Brain microvascular endothelial cell (primary cell): ENCODE measurements at regions not wholly inside any gene's neighbourhood (a gene's known extent, or its start where the extent isn't known, plus 50 kb on each side); places are given as distances from the start of the nearest gene placed in this dataset.
A peak's percentile ranks its signal among the peaks of the same experiment; 100 is the strongest.

Experiments used
- DNase-seq: peaks from one replicate; pipeline ENCODE4 v3.0.0-alpha.2; 2020
- H3K27ac ChIP-seq: fragments of 250-450 bp; sonication (Bioruptor Pico); 2 replicates; pipeline ENCODE4 v1.5.1; 2020; ENCODE audit warnings: mild to moderate bottlenecking, moderate library complexity
- H3K27me3 ChIP-seq: fragments of 250-450 bp; sonication (Bioruptor Pico); replicated peaks from 2 replicates; pipeline ENCODE4 v1.5.1; 2020; ENCODE audit warnings: mild to moderate bottlenecking
- H3K36me3 ChIP-seq: fragments of 250-450 bp; sonication (Bioruptor Pico); replicated peaks from 2 replicates; pipeline ENCODE4 v1.5.1; 2020; ENCODE audit warnings: mild to moderate bottlenecking
- H3K4me3 ChIP-seq: 2 replicates; pipeline ENCODE4 v1.5.1; 2011; ENCODE audit warnings: low read depth, mild to moderate bottlenecking, control low read depth, low read length, moderate library complexity
- in situ Hi-C: cut with HindIII; loops from 2 replicates; pipeline ENCODE4 v1.10.0; 2017; ENCODE audit warnings: low sequenced_read_pairs, low pct_ligation_motif_present
- TF ChIP-seq, protein P1 (sequence below): IDR thresholded peaks from 2 replicates; pipeline ENCODE4 v1.5.1; 2011; ENCODE audit warnings: low read depth, mild to moderate bottlenecking, moderate library complexity, low read length, control low read depth, inconsistent platforms; ENCODE audit errors: missing control alignments

DNA sequence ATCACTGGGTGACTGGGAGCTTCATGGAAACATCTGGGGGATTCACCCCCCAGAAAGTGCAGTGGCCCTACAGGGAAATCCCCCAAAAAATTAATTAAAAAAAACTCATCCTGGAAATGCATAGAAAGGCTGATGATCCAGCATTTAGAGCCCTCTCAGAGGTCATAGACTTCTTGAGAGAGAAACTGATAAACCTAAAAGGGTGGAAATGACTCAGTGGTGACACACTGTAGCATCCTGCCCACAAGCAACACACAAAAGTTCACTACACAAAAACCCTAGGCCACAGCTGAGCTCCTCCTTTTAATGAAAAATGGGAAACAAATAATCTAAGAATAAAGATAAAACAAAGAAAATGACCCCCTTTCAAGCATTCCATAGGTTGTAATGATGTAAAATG, 911.5 kb downstream of the GLUD2 start:
- TF ChIP-seq, protein P1, sequence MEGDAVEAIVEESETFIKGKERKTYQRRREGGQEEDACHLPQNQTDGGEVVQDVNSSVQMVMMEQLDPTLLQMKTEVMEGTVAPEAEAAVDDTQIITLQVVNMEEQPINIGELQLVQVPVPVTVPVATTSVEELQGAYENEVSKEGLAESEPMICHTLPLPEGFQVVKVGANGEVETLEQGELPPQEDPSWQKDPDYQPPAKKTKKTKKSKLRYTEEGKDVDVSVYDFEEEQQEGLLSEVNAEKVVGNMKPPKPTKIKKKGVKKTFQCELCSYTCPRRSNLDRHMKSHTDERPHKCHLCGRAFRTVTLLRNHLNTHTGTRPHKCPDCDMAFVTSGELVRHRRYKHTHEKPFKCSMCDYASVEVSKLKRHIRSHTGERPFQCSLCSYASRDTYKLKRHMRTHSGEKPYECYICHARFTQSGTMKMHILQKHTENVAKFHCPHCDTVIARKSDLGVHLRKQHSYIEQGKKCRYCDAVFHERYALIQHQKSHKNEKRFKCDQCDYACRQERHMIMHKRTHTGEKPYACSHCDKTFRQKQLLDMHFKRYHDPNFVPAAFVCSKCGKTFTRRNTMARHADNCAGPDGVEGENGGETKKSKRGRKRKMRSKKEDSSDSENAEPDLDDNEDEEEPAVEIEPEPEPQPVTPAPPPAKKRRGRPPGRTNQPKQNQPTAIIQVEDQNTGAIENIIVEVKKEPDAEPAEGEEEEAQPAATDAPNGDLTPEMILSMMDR: no peak
- Histone ChIP-seq H3K27me3 (no peaks in the 10 kb centered on the region), H3K4me3 (no peak overlapping the region), H3K27ac (no peak overlapping the region), H3K36me3 (no peaks in the 10 kb centered on the region)
- in situ Hi-C loops: no loop called here
- DNase-seq: peak; percentile 19

DNA sequence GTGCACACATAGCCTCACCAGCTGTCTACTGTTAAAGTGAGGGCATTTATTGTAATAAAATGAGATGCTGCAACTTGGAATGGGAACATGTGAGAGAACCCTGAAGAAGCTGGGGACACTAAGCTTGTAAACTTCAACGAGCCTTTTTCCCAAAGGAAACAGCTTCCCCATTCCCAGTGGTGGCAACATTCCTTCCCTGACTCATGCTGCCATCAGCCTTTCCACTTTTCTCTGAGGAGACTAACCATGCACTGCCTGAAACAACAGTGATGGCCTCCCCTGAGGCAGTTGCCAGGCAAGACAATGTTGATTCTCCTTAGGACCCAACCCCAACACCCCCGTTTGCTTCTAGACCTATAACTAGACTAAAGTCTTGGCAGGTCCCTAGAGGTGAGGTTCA, 928.3 kb downstream of the GLUD2 start:
- no peak overlapping the region for H3K27ac ChIP-seq
- no peaks in the 10 kb centered on the region for H3K36me3 ChIP-seq
- H3K27me3 ChIP-seq: no peaks in the 10 kb centered on the region
- in situ Hi-C loops: no loop called here
- no peak for DNase-seq
- no peak overlapping the region for H3K4me3 ChIP-seq
- TF ChIP-seq, protein P1: no peak

DNA sequence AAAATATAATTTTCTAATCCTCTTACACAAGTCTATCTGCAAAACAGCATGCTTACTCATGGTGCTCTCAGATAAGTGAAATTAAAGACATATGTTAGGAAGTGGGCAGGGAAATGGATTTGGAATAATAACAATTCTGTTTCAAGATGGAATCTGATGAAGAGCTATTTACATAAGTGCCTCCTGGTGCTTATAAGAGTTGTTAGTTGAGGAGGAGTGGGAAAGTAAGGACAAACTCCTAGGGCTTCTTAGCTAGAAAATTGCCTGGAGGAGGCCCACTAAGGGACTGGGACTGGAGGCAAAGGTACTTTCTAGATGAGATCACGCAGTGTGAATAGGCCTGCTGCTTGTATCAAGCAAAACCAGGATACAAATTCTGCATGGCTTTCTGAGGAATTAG, 939.8 kb downstream of the GLUD2 start:
- no peaks in the 10 kb centered on the region for H3K27me3 ChIP-seq
- H3K4me3 ChIP-seq: no peak overlapping the region
- in situ Hi-C loops: no loop called here
- no peak overlapping the region for H3K27ac ChIP-seq
- no peaks in the 10 kb centered on the region for H3K36me3 ChIP-seq
- no peak for DNase-seq
- TF ChIP-seq, protein P1: no peak

DNA sequence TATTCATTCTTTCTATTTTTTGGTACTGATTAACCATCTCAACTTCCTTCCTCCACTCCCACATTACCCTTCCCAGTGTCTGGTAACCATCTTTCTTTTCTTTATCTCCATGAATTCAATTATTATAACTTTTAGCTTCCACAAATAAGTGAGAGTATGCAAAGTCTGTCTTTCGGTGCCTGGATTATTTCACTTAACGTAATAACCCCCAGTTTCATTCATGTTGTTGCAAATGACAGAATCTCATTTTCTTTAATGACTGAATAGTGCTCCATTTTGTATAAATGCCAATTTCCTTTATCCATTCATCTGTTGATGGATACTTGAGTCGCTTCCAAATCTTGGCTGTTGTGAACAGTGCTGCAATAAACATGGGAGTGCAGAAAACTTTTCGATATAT, 940.4 kb downstream of the GLUD2 start:
- in situ Hi-C loops: no loop called here

DNA sequence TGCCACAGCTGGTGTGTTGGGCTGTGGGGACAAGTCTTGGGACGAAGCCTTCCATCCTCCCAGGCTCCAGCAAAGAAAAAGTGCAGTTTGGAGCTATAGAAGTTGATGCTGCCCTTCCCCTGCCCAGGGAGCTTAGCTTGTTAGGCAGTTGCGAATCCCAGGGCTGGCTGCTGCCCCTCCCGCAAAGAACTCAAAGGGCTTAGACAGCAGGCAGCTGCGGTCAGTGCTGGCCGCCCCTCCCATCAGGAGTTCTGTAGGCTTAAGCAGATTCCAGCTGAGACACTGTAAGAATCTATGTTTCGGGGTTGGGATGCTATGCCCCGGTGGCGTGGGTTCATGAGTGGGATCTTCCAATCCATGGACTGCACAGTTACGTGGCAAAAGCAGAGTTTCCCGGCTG, 956.7 kb downstream of the GLUD2 start:
- no peak overlapping the region for H3K4me3 ChIP-seq
- H3K36me3 ChIP-seq: no peaks in the 10 kb centered on the region
- DNase-seq: no peak
- no peaks in the 10 kb centered on the region for H3K27me3 ChIP-seq
- in situ Hi-C loops: no loop called here
- TF ChIP-seq, protein P1: no peak
- no peak overlapping the region for H3K27ac ChIP-seq

More for the DNA sequence above, 940.4 kb downstream of the GLUD2 start:
- no peak for DNase-seq
- TF ChIP-seq, protein P1: no peak
- Histone ChIP-seq H3K36me3 (no peaks in the 10 kb centered on the region), H3K27me3 (no peaks in the 10 kb centered on the region), H3K27ac (no peak overlapping the region), H3K4me3 (no peak overlapping the region)

DNA sequence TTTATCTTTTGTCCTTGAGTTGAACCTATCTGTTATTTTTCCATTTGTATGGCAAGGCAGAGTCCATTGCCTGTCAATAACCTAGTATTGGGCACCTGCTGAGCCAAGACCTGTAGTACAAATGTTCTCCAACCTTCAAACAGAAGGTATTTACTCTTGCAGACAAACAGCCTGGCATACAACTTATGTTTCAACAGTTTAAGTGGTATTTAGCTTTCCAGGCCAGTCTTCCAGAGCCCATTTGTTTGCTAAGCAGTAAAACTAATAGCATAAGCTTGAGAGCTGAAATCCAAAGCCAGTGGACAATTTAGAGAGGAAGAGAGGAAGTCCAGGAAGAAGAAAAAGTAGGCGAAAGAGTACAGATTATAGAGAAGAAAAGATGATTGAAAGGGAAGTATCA, 979.3 kb downstream of the GLUD2 start:
- Histone ChIP-seq H3K36me3 (no peaks in the 10 kb centered on the region), H3K4me3 (no peak overlapping the region), H3K27me3 (no peaks in the 10 kb centered on the region), H3K27ac (no peak overlapping the region)
- no peak for DNase-seq
- TF ChIP-seq, protein P1: no peak
- in situ Hi-C loops: no loop called here
